ENCODE measurements at regions not wholly inside any gene's neighbourhood (a gene's known extent, or its start where the extent isn't known, plus 50 kb on each side); places are given as distances from the start of the nearest gene placed in this dataset.

GRCh38 chr14:76697246-76697905 is 63.9 kb upstream of the VASH1 start:
- peak overlapping the region in 1 of 7 donors; percentile 64 for H3K27ac Mint-ChIP-seq
- Histone ChIP-seq H3K4me1 (ENCODE audit: control insufficient read depth in 1 of 2, insufficient read depth in 2 of 2, low read length in 2 of 2) (no peaks in the 10 kb centered on the region), H3K4me3 (replicated peaks in 1 of 3; ENCODE audit: low read depth in 2 of 3, low read length in 3 of 3) (no peak overlapping the region), H3K9me3 (replicated peaks in 1 of 2; ENCODE audit: control insufficient read depth in 1 of 2, insufficient read depth in 1 of 2, low read length in 2 of 2) (no peaks in the 10 kb centered on the region), H2AFZ (ENCODE audit: insufficient read depth, low read depth, low read length, poor library complexity, severe bottlenecking) (no peak overlapping the region), H3K4me2 (replicated peaks; ENCODE audit: extremely low read depth, low read length, poor library complexity, severe bottlenecking) (no peak overlapping the region), H3K27me3 (ENCODE audit: control insufficient read depth in 2 of 2, insufficient read depth in 2 of 2, low read length in 2 of 2) (no peaks in the 10 kb centered on the region), H3K27ac (ENCODE audit: low read depth in 1 of 2, low read length in 2 of 2) (no peak overlapping the region), H3K9ac (ENCODE audit: insufficient read depth, low read length, poor library complexity, severe bottlenecking) (no peak overlapping the region), H4K20me1 (ENCODE audit: insufficient read depth, low read length) (no peaks in the 10 kb centered on the region), H3K79me2 (ENCODE audit: insufficient read depth, low read length) (no peaks in the 10 kb centered on the region), H3K36me3 (replicated peaks in 1 of 2; ENCODE audit: control insufficient read depth in 1 of 2, insufficient read depth in 2 of 2, low read length in 2 of 2) (no peaks in the 10 kb centered on the region)
- no peak overlapping the region for H3K4me3 Mint-ChIP-seq
- peaks cover 0 to 15% (median 6%) of the 10 kb centered on the region in 7 donors for H3K9me3 Mint-ChIP-seq
- no peak for DNase-seq
- peaks cover 8% of the 10 kb centered on the region for H3K4me1 Mint-ChIP-seq
- no peaks in the 10 kb centered on the region for H3K36me3 Mint-ChIP-seq
- 100% methylated on average over 4 of the region's 5 CpGs for WGBS (ENCODE audit: insufficient coverage)
- H3K27me3 Mint-ChIP-seq (ENCODE audit: low read depth in 3 of 3): peaks cover 0 to 5% (median 3%) of the 10 kb centered on the region in 3 donors
- no peak for TF ChIP-seq CTCF (IDR thresholded peaks at IDR 0.05)
- intact Hi-C loops (cut with micrococcal nuclease): no loop called here

- intact Hi-C loops (cut with micrococcal nuclease): no loop called here
- no peak overlapping the region for H3K4me3 Mint-ChIP-seq
- peaks cover 0 to 6% (median 4%) of the 10 kb centered on the region in 3 donors for H3K27me3 Mint-ChIP-seq (ENCODE audit: low read depth in 3 of 3)
- no peaks in the 10 kb centered on the region for H3K4me1 ChIP-seq (ENCODE audit: control insufficient read depth in 1 of 2, insufficient read depth in 2 of 2, low read length in 2 of 2)
- H2AFZ ChIP-seq (ENCODE audit: insufficient read depth, low read depth, low read length, poor library complexity, severe bottlenecking): no peak overlapping the region
- no peaks in the 10 kb centered on the region for H3K9me3 ChIP-seq (replicated peaks in 1 of 2; ENCODE audit: control insufficient read depth in 1 of 2, insufficient read depth in 1 of 2, low read length in 2 of 2)
- no peak for TF ChIP-seq CTCF (IDR thresholded peaks at IDR 0.05)
- H3K27me3 ChIP-seq (ENCODE audit: control insufficient read depth in 2 of 2, insufficient read depth in 2 of 2, low read length in 2 of 2): no peaks in the 10 kb centered on the region
- H3K4me2 ChIP-seq (replicated peaks; ENCODE audit: extremely low read depth, low read length, poor library complexity, severe bottlenecking): no peak overlapping the region
- no peak for DNase-seq
- peaks cover 8% of the 10 kb centered on the region for H3K4me1 Mint-ChIP-seq
- peaks cover 0 to 15% (median 6%) of the 10 kb centered on the region in 7 donors for H3K9me3 Mint-ChIP-seq
- H3K27ac ChIP-seq (ENCODE audit: low read depth in 1 of 2, low read length in 2 of 2): no peak overlapping the region
- H3K27ac Mint-ChIP-seq: peak overlapping the region in 1 of 7 donors; percentile 58
- no peaks in the 10 kb centered on the region for H3K36me3 Mint-ChIP-seq
- no peaks in the 10 kb centered on the region for H3K79me2 ChIP-seq (ENCODE audit: insufficient read depth, low read length)
- no peak overlapping the region for H3K9ac ChIP-seq (ENCODE audit: insufficient read depth, low read length, poor library complexity, severe bottlenecking)
- no peaks in the 10 kb centered on the region for H3K36me3 ChIP-seq (replicated peaks in 1 of 2; ENCODE audit: control insufficient read depth in 1 of 2, insufficient read depth in 2 of 2, low read length in 2 of 2)
- H4K20me1 ChIP-seq (ENCODE audit: insufficient read depth, low read length): no peaks in the 10 kb centered on the region
- H3K4me3 ChIP-seq (replicated peaks in 1 of 3; ENCODE audit: low read depth in 2 of 3, low read length in 3 of 3): no peak overlapping the region
- WGBS (ENCODE audit: insufficient coverage): no CpG with 5 or more reads among the region's 4 CpGs
Observed at GRCh38 chr14:76698191-76698590, 63.1 kb upstream of the VASH1 start.
